Small intestine (tissue), 7 donors: ENCODE measurements at regions not wholly inside any gene's neighbourhood (a gene's known extent, or its start where the extent isn't known, plus 50 kb on each side); places are given as distances from the start of the nearest gene placed in this dataset.

Source experiments
- DNase-seq, 2 donors: peaks; one replicate each; pipeline versions ENCODE4 v3.0.0 to v3.0.0-alpha.2; 2013
- FAIRE-seq: peaks from 2 replicates; lab custom pipeline; 2012; peaks lifted over from hg19 to GRCh38; lab: Jason Lieb, UNC
- H3K27ac ChIP-seq, 3 donors: one replicate each; pipeline ENCODE4 v1.5.1; 2013; ENCODE audit warnings: low read length in 2 of 3, mild to moderate bottlenecking in 2 of 3, control low read depth in 1 of 3, inconsistent platforms in 1 of 3, low read depth in 1 of 3, moderate library complexity in 1 of 3
- H3K27me3 ChIP-seq, 3 donors: one replicate each; pipeline ENCODE4 v1.6.1; 2013; ENCODE audit warnings: low read length in 3 of 3, inconsistent platforms in 1 of 3; ENCODE audit not compliant: control insufficient read depth in 3 of 3, insufficient read depth in 3 of 3
- H3K36me3 ChIP-seq, 3 donors: one replicate each; pipeline ENCODE4 v1.6.1; 2013; ENCODE audit warnings: low read length in 3 of 3, inconsistent platforms in 1 of 3, low read depth in 1 of 3, mild to moderate bottlenecking in 1 of 3, moderate library complexity in 1 of 3; ENCODE audit not compliant: control insufficient read depth in 3 of 3, insufficient read depth in 2 of 3
- H3K4me1 ChIP-seq, 3 donors: one replicate each; pipeline ENCODE4 v1.6.1; 2013; ENCODE audit warnings: low read length in 2 of 3, inconsistent platforms in 1 of 3, low read depth in 1 of 3, mild to moderate bottlenecking in 1 of 3, moderate library complexity in 1 of 3; ENCODE audit not compliant: control insufficient read depth in 3 of 3, insufficient read depth in 2 of 3
- H3K4me3 ChIP-seq, 3 donors: one replicate each; pipeline ENCODE4 v1.5.1; 2013; ENCODE audit warnings: low read length in 3 of 3, control low read depth in 1 of 3, inconsistent platforms in 1 of 3, low read depth in 1 of 3, mild to moderate bottlenecking in 1 of 3, moderate library complexity in 1 of 3
- H3K9me3 ChIP-seq, 2 donors: one replicate each; pipeline ENCODE4 v1.6.1; 2013; ENCODE audit warnings: low read depth in 1 of 2, low read length in 1 of 2; ENCODE audit not compliant: control insufficient read depth in 2 of 2, insufficient read depth in 1 of 2
- WGBS, 3 donors: extraction: QIAGEN DNeasy Blood & Tissue Kit; methylation state at CpG; one replicate each; pipeline ENCODE4 v1.1.7; 2013; 5-methylcytosine and 5-hydroxymethylcytosine counted together
- donor health status: healthy with polysubstance abuse.
- donor health status: control.
- donor health status: control.
- donor health status: Bipolar disorder and iron deficiency.
- donor health status: healthy.

DNA sequence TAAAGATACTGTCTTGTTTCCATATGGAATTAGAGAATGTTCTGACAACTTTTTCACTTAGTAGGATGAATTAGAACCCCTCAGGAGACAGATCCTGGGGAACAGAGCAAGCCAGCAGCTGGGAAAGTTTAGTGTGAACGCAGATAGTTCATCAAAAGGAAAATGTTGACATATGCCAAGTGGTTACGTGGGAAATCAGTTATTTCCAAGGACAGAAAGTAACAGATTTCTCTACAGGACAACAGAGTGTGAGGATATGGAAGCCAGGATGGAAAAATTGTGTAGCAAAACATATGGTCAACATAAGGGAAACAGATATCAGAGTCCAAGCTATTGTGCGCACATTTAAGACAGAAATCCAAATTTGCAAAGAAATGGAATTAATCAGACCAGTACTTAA lies 419.5 kb downstream of the LRRIQ3 start:
- 61 to 76% (median 71%) methylated on average over 3 of the region's 3 CpGs for WGBS, 3 donors
- Histone ChIP-seq H3K36me3 (no peaks in the 10 kb centered on the region), H3K27me3 (no peaks in the 10 kb centered on the region), H3K4me1 (no peaks in the 10 kb centered on the region), H3K9me3 (no peaks in the 10 kb centered on the region), H3K27ac (no peak overlapping the region), H3K4me3 (no peak overlapping the region)
- FAIRE-seq (no peak), DNase-seq (no peak)

DNA sequence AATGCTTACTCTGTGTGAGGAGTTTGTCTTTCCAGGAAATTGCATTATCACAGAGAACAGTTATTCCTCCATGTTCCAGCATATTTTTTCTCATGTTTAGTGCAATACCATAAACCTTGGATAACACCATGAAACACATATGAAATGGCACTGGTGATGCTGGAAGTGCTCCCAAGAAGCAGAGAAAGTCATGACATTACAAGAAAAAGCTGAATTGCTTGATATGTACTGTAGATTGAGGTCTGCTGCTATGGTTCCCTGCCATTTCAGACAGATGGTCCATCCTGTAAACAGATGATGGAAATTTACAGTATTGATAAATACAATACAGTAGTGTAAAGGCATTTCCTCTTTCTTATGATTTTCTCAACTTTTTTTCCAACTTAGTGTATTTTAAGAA lies 422.1 kb downstream of the LRRIQ3 start:
- no peaks in the 10 kb centered on the region for H3K9me3 ChIP-seq
- no peaks in the 10 kb centered on the region for H3K36me3 ChIP-seq
- no peaks in the 10 kb centered on the region for H3K27me3 ChIP-seq
- no peak for FAIRE-seq
- no peak for DNase-seq
- H3K27ac ChIP-seq: no peak overlapping the region
- no peak overlapping the region for H3K4me3 ChIP-seq
- no peaks in the 10 kb centered on the region for H3K4me1 ChIP-seq

GRCh38 chr1:73772941-73773340 lies 425.0 kb downstream of the LRRIQ3 start:
- Histone ChIP-seq H3K27ac (no peak overlapping the region), H3K36me3 (no peaks in the 10 kb centered on the region), H3K4me3 (no peak overlapping the region), H3K9me3 (peaks cover 0 to 4% of the 10 kb centered on the region in 2 donors), H3K27me3 (no peaks in the 10 kb centered on the region), H3K4me1 (no peaks in the 10 kb centered on the region)
- WGBS, 3 donors: 72 to 83% (median 83%) methylated on average over 3 of the region's 3 CpGs
- no peak for DNase-seq
- peak; percentile 47 for FAIRE-seq

DNA sequence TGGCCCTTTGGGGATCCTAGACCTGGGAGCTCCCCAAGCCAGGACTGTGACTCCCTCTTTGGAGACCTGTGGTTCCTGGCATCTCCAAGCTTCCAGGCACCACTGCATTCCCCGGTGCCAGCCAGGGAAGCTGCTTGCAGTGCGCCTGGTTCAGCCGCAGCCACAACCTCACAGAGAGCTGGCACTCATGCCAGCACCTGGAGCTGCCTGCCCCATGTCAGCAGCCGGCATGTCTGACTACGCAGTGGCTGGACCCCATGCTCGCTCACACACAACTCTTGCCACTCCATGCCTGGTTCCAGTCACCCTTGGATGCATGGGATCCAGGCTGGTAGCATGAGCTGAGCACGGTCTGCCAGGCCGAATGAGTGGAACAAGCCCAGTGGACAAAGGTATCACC lies 426.6 kb downstream of the LRRIQ3 start:
- WGBS, 3 donors: 94 to 98% (median 98%) methylated on average over 8 of the region's 8 CpGs
- Histone ChIP-seq H3K4me3 (no peak overlapping the region), H3K27ac (no peak overlapping the region), H3K27me3 (no peaks in the 10 kb centered on the region), H3K36me3 (no peaks in the 10 kb centered on the region), H3K9me3 (peaks cover 0 to 4% of the 10 kb centered on the region in 2 donors), H3K4me1 (no peaks in the 10 kb centered on the region)
- FAIRE-seq (no peak), DNase-seq (no peak)

DNA sequence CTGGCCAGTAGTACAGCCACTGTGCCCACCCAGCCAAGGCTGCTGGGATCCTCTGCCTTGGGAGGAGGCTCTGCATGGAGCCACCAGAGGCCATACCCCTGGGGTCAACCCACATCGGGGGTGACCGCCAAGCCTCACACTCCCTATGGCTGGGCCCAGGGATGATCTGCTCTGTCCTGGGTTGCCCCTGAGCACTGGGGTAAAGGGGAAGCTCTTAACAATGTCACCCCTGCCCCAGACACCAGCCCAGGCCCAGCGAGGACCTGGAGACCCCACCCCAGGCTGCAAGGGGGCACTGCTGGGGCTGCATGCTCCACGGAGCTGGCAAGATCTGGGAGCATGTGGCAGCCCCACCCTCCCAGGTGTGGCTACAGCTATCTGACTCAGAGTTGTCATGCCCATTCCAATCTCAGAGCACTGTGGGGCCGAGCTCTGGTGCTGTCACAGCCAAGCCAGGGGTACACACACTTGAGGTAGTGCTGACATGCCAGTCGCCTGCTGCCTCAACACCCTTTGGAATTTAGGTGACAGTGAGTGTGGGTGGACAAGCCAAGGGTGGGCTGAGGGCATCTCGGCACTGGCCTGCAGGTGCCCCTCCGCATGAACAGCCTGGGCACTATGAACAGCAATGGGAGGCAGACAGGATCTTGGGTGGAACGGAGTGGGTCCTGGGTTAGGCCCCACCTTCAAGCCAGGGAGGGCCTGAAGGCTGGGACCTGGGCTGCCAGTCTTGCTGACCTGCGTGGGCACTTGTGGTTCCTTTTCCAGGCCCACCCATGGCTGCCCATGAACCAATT lies 427.7 kb downstream of the LRRIQ3 start:
- no peak overlapping the region for H3K4me3 ChIP-seq
- H3K36me3 ChIP-seq: no peaks in the 10 kb centered on the region
- DNase-seq (no peak), FAIRE-seq (no peak)
- H3K9me3 ChIP-seq: peaks cover 0 to 4% of the 10 kb centered on the region in 2 donors
- 86 to 88% (median 87%) methylated on average over 10 of the region's 10 CpGs for WGBS, 3 donors
- no peak overlapping the region for H3K27ac ChIP-seq
- no peaks in the 10 kb centered on the region for H3K27me3 ChIP-seq
- no peaks in the 10 kb centered on the region for H3K4me1 ChIP-seq

- FAIRE-seq: no peak
- WGBS, 3 donors: 59 to 75% (median 62%) methylated on average over 3 of the region's 3 CpGs
- no peak for DNase-seq
- H3K9me3 ChIP-seq: peaks cover 0 to 4% of the 10 kb centered on the region in 2 donors
- no peaks in the 10 kb centered on the region for H3K27me3 ChIP-seq
- no peaks in the 10 kb centered on the region for H3K4me1 ChIP-seq
- H3K4me3 ChIP-seq: no peak overlapping the region
- H3K27ac ChIP-seq: no peak overlapping the region
- no peaks in the 10 kb centered on the region for H3K36me3 ChIP-seq
Observed at GRCh38 chr1:73766786-73767348, 431.1 kb downstream of the LRRIQ3 start.

GRCh38 chr1:73765551-73766233 lies 432.3 kb downstream of the LRRIQ3 start:
- no peak for FAIRE-seq
- H3K9me3 ChIP-seq: peaks cover 0 to 3% of the 10 kb centered on the region in 2 donors
- no peaks in the 10 kb centered on the region for H3K4me1 ChIP-seq
- no peaks in the 10 kb centered on the region for H3K27me3 ChIP-seq
- no peaks in the 10 kb centered on the region for H3K36me3 ChIP-seq
- no peak overlapping the region for H3K27ac ChIP-seq
- 77 to 85% (median 80%) methylated on average over 2 of the region's 2 CpGs for WGBS, 3 donors
- no peak overlapping the region for H3K4me3 ChIP-seq
- DNase-seq: no peak

GRCh38 chr1:73761559-73761958 lies 436.4 kb downstream of the LRRIQ3 start:
- Histone ChIP-seq H3K36me3 (no peaks in the 10 kb centered on the region), H3K9me3 (no peaks in the 10 kb centered on the region), H3K27me3 (no peaks in the 10 kb centered on the region), H3K4me1 (no peaks in the 10 kb centered on the region), H3K4me3 (no peak overlapping the region), H3K27ac (no peak overlapping the region)
- FAIRE-seq (no peak), DNase-seq (no peak)
- whole genome bisulfite sequencing, 3 donors: 81 to 89% (median 86%) methylated on average over 2 of the region's 2 CpGs
